HFFc6 (cell line): ENCODE measurements at regions not wholly inside any gene's neighbourhood (a gene's known extent, or its start where the extent isn't known, plus 50 kb on each side); places are given as distances from the start of the nearest gene placed in this dataset.

Source experiments
- DNase-seq: peaks from one replicate; pipeline ENCODE4 v3.0.0-alpha.2; 2018
- H3K27ac Mint-ChIP-seq: 2 replicates; pipeline ENCODE4 v1.8.0; 2020; ENCODE audit warnings: mild to moderate bottlenecking, mixed read lengths
- H3K27me3 Mint-ChIP-seq: 2 replicates; pipeline ENCODE4 v1.8.0; 2021; ENCODE audit warnings: mild to moderate bottlenecking, moderate library complexity, mixed read lengths; ENCODE audit not compliant: insufficient read depth
- H3K36me3 Mint-ChIP-seq: 2 replicates; pipeline ENCODE4 v1.8.0; 2021; ENCODE audit warnings: low read depth, mixed read lengths
- H3K4me1 Mint-ChIP-seq: 2 replicates; pipeline ENCODE4 v1.8.0; 2020; ENCODE audit warnings: low read depth, mixed read lengths
- H3K4me3 Mint-ChIP-seq: 2 replicates; pipeline ENCODE4 v1.8.0; 2020; ENCODE audit warnings: mild to moderate bottlenecking, moderate library complexity, mixed read lengths
- H3K9me3 Mint-ChIP-seq: 2 replicates; pipeline ENCODE4 v1.8.0; 2020; ENCODE audit warnings: mild to moderate bottlenecking, mixed read lengths
- TF ChIP-seq, protein P1 (sequence below): fragments of 200-600 bp; sonication (generic); IDR thresholded peaks from 2 replicates; pipeline ENCODE4 v1.5.0; 2021; ENCODE audit warnings: antibody characterized with exemption, mild to moderate bottlenecking

DNA sequence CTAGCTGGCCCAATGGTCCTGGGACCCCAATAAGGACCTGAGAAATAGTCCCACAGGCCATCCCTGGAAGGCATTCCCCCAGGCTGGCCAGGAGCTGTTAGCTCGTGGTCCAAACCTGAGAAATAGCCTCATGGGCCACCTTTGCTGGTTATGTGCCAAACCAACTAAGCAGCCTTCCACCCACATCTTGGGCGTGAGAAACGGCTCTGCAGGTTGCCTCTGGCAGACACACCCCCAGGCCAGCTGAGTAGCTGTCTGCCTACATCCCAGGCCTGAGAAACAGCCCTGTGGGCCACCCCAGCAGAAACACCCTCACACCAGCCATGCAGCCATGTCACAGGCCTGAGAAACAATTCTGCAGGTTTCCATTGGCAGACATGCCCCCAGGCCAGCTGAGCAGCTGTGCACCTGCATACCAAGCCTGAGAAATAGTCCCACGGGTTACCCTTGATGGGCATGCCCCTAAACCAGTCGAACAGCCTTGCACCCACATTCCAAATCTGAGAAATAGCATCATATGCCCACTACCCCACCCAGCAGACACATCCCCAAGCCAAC, 567.8 kb upstream of the ID4 start:
- Mint-ChIP-seq H3K9me3 (peaks cover 60% of the 10 kb centered on the region), H3K4me3 (no peak overlapping the region), H3K4me1 (no peaks in the 10 kb centered on the region), H3K27ac (no peak overlapping the region), H3K27me3 (no peaks in the 10 kb centered on the region), H3K36me3 (no peaks in the 10 kb centered on the region)
- DNase-seq = no peak
- TF ChIP-seq, protein P1, sequence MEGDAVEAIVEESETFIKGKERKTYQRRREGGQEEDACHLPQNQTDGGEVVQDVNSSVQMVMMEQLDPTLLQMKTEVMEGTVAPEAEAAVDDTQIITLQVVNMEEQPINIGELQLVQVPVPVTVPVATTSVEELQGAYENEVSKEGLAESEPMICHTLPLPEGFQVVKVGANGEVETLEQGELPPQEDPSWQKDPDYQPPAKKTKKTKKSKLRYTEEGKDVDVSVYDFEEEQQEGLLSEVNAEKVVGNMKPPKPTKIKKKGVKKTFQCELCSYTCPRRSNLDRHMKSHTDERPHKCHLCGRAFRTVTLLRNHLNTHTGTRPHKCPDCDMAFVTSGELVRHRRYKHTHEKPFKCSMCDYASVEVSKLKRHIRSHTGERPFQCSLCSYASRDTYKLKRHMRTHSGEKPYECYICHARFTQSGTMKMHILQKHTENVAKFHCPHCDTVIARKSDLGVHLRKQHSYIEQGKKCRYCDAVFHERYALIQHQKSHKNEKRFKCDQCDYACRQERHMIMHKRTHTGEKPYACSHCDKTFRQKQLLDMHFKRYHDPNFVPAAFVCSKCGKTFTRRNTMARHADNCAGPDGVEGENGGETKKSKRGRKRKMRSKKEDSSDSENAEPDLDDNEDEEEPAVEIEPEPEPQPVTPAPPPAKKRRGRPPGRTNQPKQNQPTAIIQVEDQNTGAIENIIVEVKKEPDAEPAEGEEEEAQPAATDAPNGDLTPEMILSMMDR = no peak

GRCh38 chr6:19270616-19271015, 566.6 kb upstream of the ID4 start:
- no peak overlapping the region for H3K4me3 Mint-ChIP-seq
- no peaks in the 10 kb centered on the region for H3K4me1 Mint-ChIP-seq
- H3K27me3 Mint-ChIP-seq = no peaks in the 10 kb centered on the region
- TF ChIP-seq, protein P1 = no peak
- no peak overlapping the region for H3K27ac Mint-ChIP-seq
- peaks cover 56% of the 10 kb centered on the region for H3K9me3 Mint-ChIP-seq
- H3K36me3 Mint-ChIP-seq = no peaks in the 10 kb centered on the region
- no peak for DNase-seq

DNA sequence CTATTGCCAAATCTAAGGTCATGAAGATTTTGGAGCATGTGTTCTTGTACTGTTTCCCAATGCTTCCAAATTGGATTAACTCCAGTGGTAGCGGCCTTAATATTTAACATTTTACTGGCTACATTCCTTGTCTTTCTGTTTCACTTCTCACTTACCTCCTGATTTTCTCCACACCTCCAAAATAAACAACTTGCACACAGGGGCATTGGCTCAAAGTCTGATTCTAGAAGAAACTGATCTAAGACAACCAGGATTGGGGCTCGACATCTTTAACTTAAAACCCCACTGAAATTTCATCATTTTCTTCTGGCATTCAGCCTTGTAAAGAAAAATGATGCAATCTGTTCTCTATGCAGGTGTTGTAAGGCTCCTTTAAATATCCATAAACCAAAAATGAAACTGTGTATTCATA, 557.9 kb upstream of the ID4 start:
- no peaks in the 10 kb centered on the region for H3K4me1 Mint-ChIP-seq
- no peak for DNase-seq
- TF ChIP-seq, protein P1 = no peak
- H3K27ac Mint-ChIP-seq = no peak overlapping the region
- H3K9me3 Mint-ChIP-seq = peaks cover 25% of the 10 kb centered on the region
- H3K36me3 Mint-ChIP-seq = no peaks in the 10 kb centered on the region
- no peaks in the 10 kb centered on the region; the same call in none of the 2 replicates for H3K27me3 Mint-ChIP-seq
- no peak overlapping the region for H3K4me3 Mint-ChIP-seq

DNA sequence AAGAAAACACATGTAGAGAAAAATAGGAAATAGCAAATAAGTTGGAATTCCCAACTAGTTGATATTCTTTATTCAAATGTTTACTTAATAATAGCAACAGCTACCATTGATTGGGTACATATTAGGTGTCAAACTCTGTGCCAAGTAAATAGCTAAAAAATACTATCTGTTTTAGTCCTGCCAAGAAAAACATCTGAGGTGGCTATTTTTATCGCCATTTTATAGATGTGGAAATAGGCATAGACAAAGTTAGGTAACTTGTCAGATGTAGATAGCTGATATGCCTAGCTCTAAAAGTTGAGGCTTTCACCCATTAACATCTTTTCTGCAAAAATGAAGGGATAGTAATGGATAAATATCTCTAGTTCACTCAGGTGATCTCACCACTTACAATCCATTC, 549.2 kb upstream of the ID4 start:
- Mint-ChIP-seq H3K36me3 (no peaks in the 10 kb centered on the region), H3K4me3 (no peak overlapping the region), H3K9me3 (peaks cover 15% of the 10 kb centered on the region), H3K27me3 (no peaks in the 10 kb centered on the region; the same call in 1 of the 2 replicates), H3K27ac (no peak overlapping the region), H3K4me1 (no peaks in the 10 kb centered on the region)
- TF ChIP-seq, protein P1 = no peak
- no peak for DNase-seq

DNA sequence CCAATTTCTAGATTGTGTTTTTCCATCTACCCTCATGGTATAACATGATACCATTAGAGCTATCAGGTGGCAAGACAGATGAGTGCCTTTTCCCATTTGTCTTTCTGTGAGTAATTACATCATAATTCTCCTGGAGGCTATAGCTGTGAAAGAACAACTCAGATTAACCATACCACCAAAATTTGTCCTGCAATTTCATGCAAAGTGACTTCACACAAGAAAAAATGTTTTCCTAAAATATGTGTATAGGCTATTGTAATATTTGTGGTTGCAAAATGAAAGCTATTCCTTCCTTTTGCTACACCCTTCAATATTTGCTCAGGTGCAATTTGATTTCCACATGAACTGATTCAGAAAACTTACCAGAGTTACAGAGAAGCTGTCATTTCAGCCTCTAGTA, 547.7 kb upstream of the ID4 start:
- Mint-ChIP-seq H3K9me3 (peaks cover 10% of the 10 kb centered on the region), H3K36me3 (no peaks in the 10 kb centered on the region), H3K27me3 (no peaks in the 10 kb centered on the region; the same call in 1 of the 2 replicates), H3K4me1 (no peaks in the 10 kb centered on the region), H3K27ac (no peak overlapping the region), H3K4me3 (no peak overlapping the region)
- TF ChIP-seq, protein P1 = no peak
- DNase-seq = no peak

DNA sequence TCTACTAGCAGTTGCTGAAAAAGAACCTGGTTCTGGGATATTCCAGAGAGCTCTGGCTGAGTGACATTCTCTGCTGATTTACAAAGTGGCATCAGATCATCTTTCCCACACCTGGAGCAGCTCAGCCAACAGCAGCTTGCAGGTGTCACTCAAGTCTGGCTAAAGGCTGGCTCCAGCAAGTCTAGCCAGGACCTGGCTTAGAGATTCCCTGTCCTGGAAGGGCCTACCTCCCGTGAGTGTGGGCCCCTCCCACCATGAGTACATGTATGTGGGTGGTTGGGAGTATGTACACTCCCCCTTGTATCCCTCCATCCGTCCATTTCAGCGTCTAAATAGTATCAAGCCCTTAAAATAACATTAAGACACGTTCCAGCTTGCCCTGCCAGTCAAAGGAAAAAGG, 539.3 kb upstream of the ID4 start:
- no peak for DNase-seq
- Mint-ChIP-seq H3K4me3 (no peak overlapping the region), H3K4me1 (peaks cover 5% of the 10 kb centered on the region; the same call in 1 of the 2 replicates), H3K9me3 (peaks cover 25% of the 10 kb centered on the region), H3K27ac (no peak overlapping the region), H3K27me3 (no peaks in the 10 kb centered on the region; the same call in 1 of the 2 replicates), H3K36me3 (no peaks in the 10 kb centered on the region)
- TF ChIP-seq, protein P1 = no peak
